ENCODE measurements at regions not wholly inside any gene's neighbourhood (a gene's known extent, or its start where the extent isn't known, plus 50 kb on each side); places are given as distances from the start of the nearest gene placed in this dataset.
"Not testable (repeated sequence)": the region's sequence is repeated elsewhere in the genome, so short reads cannot be mapped to it uniquely, and the experiment has no call there.

- DNase-seq (ENCODE audit: low read depth in 4 of 4, low spot score in 1 of 4) = no peak
Observed at GRCh38 chr5:145574889-145575573, 260.1 kb downstream of the PRELID2 start.

GRCh38 chr5:145568581-145568980, 266.6 kb downstream of the PRELID2 start:
- no peak for DNase-seq (ENCODE audit: low read depth in 4 of 4, low spot score in 1 of 4)

- no peak for DNase-seq (ENCODE audit: low read depth in 4 of 4, low spot score in 1 of 4)
Observed at GRCh38 chr5:145562931-145563330, 272.2 kb downstream of the PRELID2 start.

GRCh38 chr5:145558288-145558687, 276.9 kb downstream of the PRELID2 start:
- no peak for DNase-seq (ENCODE audit: low read depth in 4 of 4, low spot score in 1 of 4)

- no peak for DNase-seq (ENCODE audit: low read depth in 4 of 4, low spot score in 1 of 4)
Observed at GRCh38 chr5:145557345-145557744, 277.8 kb downstream of the PRELID2 start.

- DNase-seq (ENCODE audit: low read depth in 4 of 4, low spot score in 1 of 4) = no peak
Observed at GRCh38 chr5:145554399-145554798, 280.7 kb downstream of the PRELID2 start.

GRCh38 chr5:145553177-145553576, 282.0 kb downstream of the PRELID2 start:
- no peak for DNase-seq (ENCODE audit: low read depth in 4 of 4, low spot score in 1 of 4)

- no peak for DNase-seq (ENCODE audit: low read depth in 4 of 4, low spot score in 1 of 4)
Observed at GRCh38 chr5:145551714-145552113, 283.4 kb downstream of the PRELID2 start.

GRCh38 chr5:145548097-145548496, 287.0 kb downstream of the PRELID2 start:
- DNase-seq (ENCODE audit: low read depth in 4 of 4, low spot score in 1 of 4) = no peak

GRCh38 chr5:145544401-145544800, 290.7 kb downstream of the PRELID2 start:
- no peak for DNase-seq (ENCODE audit: low read depth in 4 of 4, low spot score in 1 of 4)

GRCh38 chr5:145543968-145544367, 291.2 kb downstream of the PRELID2 start:
- DNase-seq (ENCODE audit: low read depth in 4 of 4, low spot score in 1 of 4) = no peak

GRCh38 chr5:145540375-145540774, 294.8 kb downstream of the PRELID2 start:
- DNase-seq (ENCODE audit: low read depth in 4 of 4, low spot score in 1 of 4) = no peak

GRCh38 chr5:145539201-145539600, 295.9 kb downstream of the PRELID2 start:
- DNase-seq (ENCODE audit: low read depth in 4 of 4, low spot score in 1 of 4) = no peak

GRCh38 chr5:145536133-145536532, 299.0 kb downstream of the PRELID2 start:
- DNase-seq (ENCODE audit: low read depth in 4 of 4, low spot score in 1 of 4) = no peak

- no peak for DNase-seq (ENCODE audit: low read depth in 4 of 4, low spot score in 1 of 4)
Observed at GRCh38 chr5:145531038-145531734, 304.0 kb downstream of the PRELID2 start.

- no peak for DNase-seq (ENCODE audit: low read depth in 4 of 4, low spot score in 1 of 4)
Observed at GRCh38 chr5:145521523-145521922, 313.6 kb downstream of the PRELID2 start.

- no peak for DNase-seq (ENCODE audit: low read depth in 4 of 4, low spot score in 1 of 4)
Observed at GRCh38 chr5:145521066-145521465, 314.1 kb downstream of the PRELID2 start.

GRCh38 chr5:145520335-145520734, 314.8 kb downstream of the PRELID2 start:
- DNase-seq (ENCODE audit: low read depth in 4 of 4, low spot score in 1 of 4) = no peak

- not testable (repeated sequence) for DNase-seq (ENCODE audit: low read depth in 4 of 4, low spot score in 1 of 4)
Observed at GRCh38 chr5:145517588-145517987, 317.6 kb downstream of the PRELID2 start.

- DNase-seq (ENCODE audit: low read depth in 4 of 4, low spot score in 1 of 4) = no peak
Observed at GRCh38 chr5:145511351-145511750, 323.8 kb downstream of the PRELID2 start.

- no peak for DNase-seq (ENCODE audit: low read depth in 4 of 4, low spot score in 1 of 4)
Observed at GRCh38 chr5:145510769-145511168, 324.4 kb downstream of the PRELID2 start.

- no peak for DNase-seq (ENCODE audit: low read depth in 4 of 4, low spot score in 1 of 4)
Observed at GRCh38 chr5:145510324-145510723, 324.8 kb downstream of the PRELID2 start.
